B cell (primary cell): ENCODE measurements at regions not wholly inside any gene's neighbourhood (a gene's known extent, or its start where the extent isn't known, plus 50 kb on each side); places are given as distances from the start of the nearest gene placed in this dataset.

Source experiments
- ATAC-seq: fragments of 200-7000 bp; cut with Tn5 transposase; one replicate; pipeline ENCODE4 v1.10.0; 2021; ENCODE audit warnings: low read depth, mild to moderate bottlenecking, moderate number of reproducible peaks, moderate library complexity
- CTCF ChIA-PET: fragments of 350-600 bp; sonication (Branson Sonifier 250); formaldehyde crosslinking; loops from one replicate; lab custom pipeline; 2021; ENCODE audit warnings: antibody characterized with exemption, inconsistent platforms; lab: Charles Lee
- POLR2A ChIA-PET: fragments of 350-600 bp; sonication (Branson Sonifier 250); formaldehyde crosslinking; loops from one replicate; lab custom pipeline; 2021; ENCODE audit warnings: antibody characterized with exemption; lab: Charles Lee
- DNase-seq: peaks from one replicate; pipeline ENCODE4 v3.0.0; 2013
- H2AFZ ChIP-seq: 2 replicates; pipeline ENCODE4 v1.6.1; 2012; ENCODE audit warnings: mild to moderate bottlenecking, low read depth, low read length; ENCODE audit not compliant: insufficient read depth, poor library complexity, severe bottlenecking
- H3K27ac ChIP-seq, 2 donors: 1 replicate in 1 of 2; 2 replicates in 1 of 2; pipeline ENCODE4 v1.5.1; 2012 to 2013; ENCODE audit warnings: low read length in 2 of 2, mild to moderate bottlenecking in 2 of 2, moderate library complexity in 1 of 2
- H3K27me3 ChIP-seq, 4 experiments: fragments of 200-600 bp in 1 of 4; sonication (generic) in 1 of 4; replicated peaks in 1 of 4; 1 replicate in 2 of 4; 2 replicates in 2 of 4; pipeline versions ENCODE4 v1.6.1 to v1.7.0; 2013 to 2016; ENCODE audit warnings: low read length in 3 of 4, mild to moderate bottlenecking in 2 of 4, mixed read lengths in 1 of 4, moderate library complexity in 1 of 4; ENCODE audit not compliant: insufficient read depth in 4 of 4, control insufficient read depth in 3 of 4; ENCODE audit errors: control extremely low read depth in 1 of 4
- H3K36me3 ChIP-seq, 2 experiments: replicated peaks in 1 of 2; 1 replicate in 1 of 2; 2 replicates in 1 of 2; pipeline versions ENCODE4 v1.6.1 to v1.7.1; 2013; ENCODE audit warnings: low read length in 1 of 2; ENCODE audit not compliant: insufficient read depth in 2 of 2, control insufficient read depth in 1 of 2; ENCODE audit errors: control extremely low read depth in 1 of 2, extremely low read depth in 1 of 2
- H3K4me1 ChIP-seq, 2 donors: fragments of 200-600 bp in 1 of 2; sonication (generic) in 1 of 2; 1 replicate in 1 of 2; 2 replicates in 1 of 2; pipeline versions ENCODE4 v1.5.1 to v1.6.1; 2013 to 2017; ENCODE audit warnings: low read length in 2 of 2; ENCODE audit not compliant: control insufficient read depth in 2 of 2, insufficient read depth in 2 of 2
- H3K4me2 ChIP-seq: replicated peaks from 2 replicates; pipeline ENCODE3; 2012; ENCODE audit warnings: mild to moderate bottlenecking, low read depth, low read length; ENCODE audit not compliant: poor library complexity, severe bottlenecking
- H3K4me3 ChIP-seq, 5 experiments: fragments of 200-600 bp in 1 of 5; sonication (generic) in 1 of 5; 1 replicate in 3 of 5; 2 replicates in 2 of 5; pipeline versions ENCODE4 v1.5.1 to v1.7.0; 2011 to 2016; ENCODE audit warnings: low read length in 4 of 5, mild to moderate bottlenecking in 4 of 5, low read depth in 2 of 5, control low read depth in 1 of 5, moderate library complexity in 1 of 5; ENCODE audit not compliant: insufficient read depth in 1 of 5; ENCODE audit errors: control extremely low read depth in 1 of 5, extremely low read depth in 1 of 5
- H3K79me2 ChIP-seq: fragments of 200-600 bp; sonication (generic); one replicate; pipeline ENCODE4 v1.6.0; 2016; ENCODE audit warnings: low read length; ENCODE audit not compliant: control insufficient read depth, insufficient read depth
- H3K9ac ChIP-seq: fragments of 200-600 bp; sonication (generic); 2 replicates; pipeline ENCODE4 v1.6.1; 2017; ENCODE audit warnings: mild to moderate bottlenecking, low read length, moderate library complexity
- H3K9me3 ChIP-seq, 3 donors: one replicate each; pipeline versions ENCODE4 v1.6.1 to v1.7.1; 2013; ENCODE audit warnings: low read length in 2 of 3; ENCODE audit not compliant: control insufficient read depth in 2 of 3, insufficient read depth in 1 of 3; ENCODE audit errors: control extremely low read depth in 1 of 3
- H4K20me1 ChIP-seq: 2 replicates; pipeline ENCODE4 v1.6.0; 2012; ENCODE audit warnings: mild to moderate bottlenecking, low read length; ENCODE audit not compliant: insufficient read depth, control insufficient read depth, poor library complexity, severe bottlenecking
- H3K27ac Mint-ChIP-seq: one replicate; pipeline ENCODE4 v1.8.0; 2021; ENCODE audit warnings: mixed read lengths
- H3K27me3 Mint-ChIP-seq: one replicate; pipeline ENCODE4 v1.8.0; 2021; ENCODE audit warnings: mixed read lengths
- H3K4me1 Mint-ChIP-seq: one replicate; pipeline ENCODE4 v1.8.0; 2021; ENCODE audit warnings: mixed read lengths
- H3K4me3 Mint-ChIP-seq: one replicate; pipeline ENCODE4 v1.8.0; 2021; ENCODE audit warnings: mixed read lengths
- H3K9me3 Mint-ChIP-seq: one replicate; pipeline ENCODE4 v1.8.0; 2022; ENCODE audit warnings: mixed read lengths; ENCODE audit not compliant: insufficient read depth
- EZH2 ChIP-seq: IDR thresholded peaks from 2 replicates; pipeline ENCODE4 v1.6.1; 2012; ENCODE audit warnings: borderline replicate concordance, low read depth, mild to moderate bottlenecking, moderate library complexity, low read length; ENCODE audit not compliant: insufficient read depth, poor library complexity, severe bottlenecking
- WGBS: methylation state at CpG from one replicate; pipeline ENCODE4 v1.1.5; 2013; ENCODE audit warnings: missing lambda C conversion rate; ENCODE audit not compliant: insufficient coverage; 5-methylcytosine and 5-hydroxymethylcytosine counted together
- intact Hi-C: fragments of 100-400 bp; cut with micrococcal nuclease; formaldehyde crosslinking; loops from one replicate; pipeline ENCODE4 v1.10.0; 2022
- TF ChIP-seq, protein P1 (sequence below): fragments of 200-600 bp; IDR thresholded peaks from one replicate; pipeline ENCODE4 v1.8.0; 2022; ENCODE audit warnings: antibody characterized with exemption, mild to moderate bottlenecking

DNA sequence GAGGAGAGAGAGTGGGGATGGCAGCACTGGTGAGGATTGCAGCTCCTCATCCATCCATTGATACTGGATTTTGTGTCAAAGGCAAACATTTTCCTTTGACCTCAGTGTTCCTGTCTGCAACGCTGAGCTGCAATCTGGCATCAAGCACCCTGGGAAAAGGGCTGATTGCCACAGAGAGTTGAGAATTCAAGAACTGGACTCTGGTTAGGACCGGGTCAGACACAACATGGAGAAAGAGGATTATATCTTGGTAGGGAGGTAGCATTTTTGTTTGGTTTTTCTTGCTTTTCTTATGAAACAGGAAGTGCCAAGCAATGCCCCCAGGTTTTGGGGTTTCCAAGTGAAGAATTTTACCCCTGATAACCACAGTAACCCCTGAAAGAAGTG lies 81.9 kb upstream of the PKDCC start:
- no peak overlapping the region for H2AFZ ChIP-seq
- no peak for ATAC-seq
- no peaks in the 10 kb centered on the region for H4K20me1 ChIP-seq
- H3K4me1 Mint-ChIP-seq, result no peaks in the 10 kb centered on the region
- H3K27me3 Mint-ChIP-seq, result peaks cover 21% of the 10 kb centered on the region
- WGBS, result 77% methylated on average over 2 of the region's 2 CpGs
- no peaks in the 10 kb centered on the region for H3K4me1 ChIP-seq
- H3K27ac Mint-ChIP-seq, result no peak overlapping the region
- no peak overlapping the region for H3K9ac ChIP-seq
- no peak for DNase-seq
- ChIA-PET CTCF (no interaction called here), POLR2A (no interaction called here)
- intact Hi-C loops, result no loop called here
- H3K4me2 ChIP-seq, result no peak overlapping the region
- TF ChIP-seq, protein P1, sequence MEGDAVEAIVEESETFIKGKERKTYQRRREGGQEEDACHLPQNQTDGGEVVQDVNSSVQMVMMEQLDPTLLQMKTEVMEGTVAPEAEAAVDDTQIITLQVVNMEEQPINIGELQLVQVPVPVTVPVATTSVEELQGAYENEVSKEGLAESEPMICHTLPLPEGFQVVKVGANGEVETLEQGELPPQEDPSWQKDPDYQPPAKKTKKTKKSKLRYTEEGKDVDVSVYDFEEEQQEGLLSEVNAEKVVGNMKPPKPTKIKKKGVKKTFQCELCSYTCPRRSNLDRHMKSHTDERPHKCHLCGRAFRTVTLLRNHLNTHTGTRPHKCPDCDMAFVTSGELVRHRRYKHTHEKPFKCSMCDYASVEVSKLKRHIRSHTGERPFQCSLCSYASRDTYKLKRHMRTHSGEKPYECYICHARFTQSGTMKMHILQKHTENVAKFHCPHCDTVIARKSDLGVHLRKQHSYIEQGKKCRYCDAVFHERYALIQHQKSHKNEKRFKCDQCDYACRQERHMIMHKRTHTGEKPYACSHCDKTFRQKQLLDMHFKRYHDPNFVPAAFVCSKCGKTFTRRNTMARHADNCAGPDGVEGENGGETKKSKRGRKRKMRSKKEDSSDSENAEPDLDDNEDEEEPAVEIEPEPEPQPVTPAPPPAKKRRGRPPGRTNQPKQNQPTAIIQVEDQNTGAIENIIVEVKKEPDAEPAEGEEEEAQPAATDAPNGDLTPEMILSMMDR, result no peak
- TF ChIP-seq EZH2, result no peak
- no peak overlapping the region for H3K27ac ChIP-seq
- H3K27me3 ChIP-seq, result peaks cover 0 to 3% (median 0%) of the 10 kb centered on the region in 4 experiments
- H3K9me3 Mint-ChIP-seq, result no peaks in the 10 kb centered on the region
- H3K9me3 ChIP-seq, result no peaks in the 10 kb centered on the region
- H3K79me2 ChIP-seq, result no peaks in the 10 kb centered on the region
- H3K4me3 Mint-ChIP-seq, result no peak overlapping the region
- no peak overlapping the region for H3K4me3 ChIP-seq
- H3K36me3 ChIP-seq, result no peaks in the 10 kb centered on the region

DNA sequence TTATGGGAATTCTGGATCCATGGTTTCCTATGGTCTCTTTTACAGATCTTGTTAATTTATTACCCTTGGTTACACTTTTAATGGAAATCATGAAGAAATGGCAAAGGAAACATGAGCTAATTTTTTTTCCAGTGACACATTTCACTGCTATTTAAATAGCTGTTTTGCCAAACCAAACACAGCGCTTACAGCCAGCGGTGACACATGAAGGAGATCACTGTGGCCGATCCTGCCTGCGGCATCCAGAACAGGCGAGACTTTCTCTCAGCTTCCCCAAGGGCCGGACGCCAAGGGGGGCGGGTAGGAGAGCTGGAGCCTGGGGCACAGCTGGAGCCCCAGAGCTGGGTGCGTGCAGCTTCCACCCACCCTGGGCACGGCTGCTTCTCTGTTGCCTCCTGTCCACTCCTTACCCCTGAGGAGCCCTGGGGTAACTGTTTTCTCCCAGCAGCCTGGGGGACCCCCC lies 81.4 kb upstream of the PKDCC start:
- H3K27me3 Mint-ChIP-seq, result peaks cover 21% of the 10 kb centered on the region
- ChIA-PET POLR2A (no interaction called here), CTCF (no interaction called here)
- no peaks in the 10 kb centered on the region for H3K79me2 ChIP-seq
- peaks cover 0 to 3% (median 0%) of the 10 kb centered on the region in 4 experiments for H3K27me3 ChIP-seq
- DNase-seq, result no peak
- H3K4me1 ChIP-seq, result no peaks in the 10 kb centered on the region
- H3K36me3 ChIP-seq, result no peaks in the 10 kb centered on the region
- H3K4me1 Mint-ChIP-seq, result no peaks in the 10 kb centered on the region
- H4K20me1 ChIP-seq, result no peaks in the 10 kb centered on the region
- H3K4me3 Mint-ChIP-seq, result no peak overlapping the region
- TF ChIP-seq, protein P1, result no peak
- no peak for TF ChIP-seq EZH2
- no peak overlapping the region for H3K27ac Mint-ChIP-seq
- no peak overlapping the region for H3K4me3 ChIP-seq
- no peaks in the 10 kb centered on the region for H3K9me3 Mint-ChIP-seq
- H2AFZ ChIP-seq, result no peak overlapping the region
- H3K4me2 ChIP-seq, result no peak overlapping the region
- H3K9me3 ChIP-seq, result no peaks in the 10 kb centered on the region
- no peak overlapping the region for H3K9ac ChIP-seq
- ATAC-seq, result no peak
- H3K27ac ChIP-seq, result no peak overlapping the region
- WGBS, result 92% methylated on average over 10 of the region's 10 CpGs
- intact Hi-C loops, result no loop called here
